GM19238 (cell line): ENCODE measurements at regions not wholly inside any gene's neighbourhood (a gene's known extent, or its start where the extent isn't known, plus 50 kb on each side); places are given as distances from the start of the nearest gene placed in this dataset.
"Not testable (repeated sequence)": the region's sequence is repeated elsewhere in the genome, so short reads cannot be mapped to it uniquely, and the experiment has no call there.

Source experiments
- DNase-seq: peaks from one replicate; pipeline ENCODE4 v3.0.0; 2011; ENCODE audit warnings: low spot score; ENCODE audit not compliant: insufficient read length

DNA sequence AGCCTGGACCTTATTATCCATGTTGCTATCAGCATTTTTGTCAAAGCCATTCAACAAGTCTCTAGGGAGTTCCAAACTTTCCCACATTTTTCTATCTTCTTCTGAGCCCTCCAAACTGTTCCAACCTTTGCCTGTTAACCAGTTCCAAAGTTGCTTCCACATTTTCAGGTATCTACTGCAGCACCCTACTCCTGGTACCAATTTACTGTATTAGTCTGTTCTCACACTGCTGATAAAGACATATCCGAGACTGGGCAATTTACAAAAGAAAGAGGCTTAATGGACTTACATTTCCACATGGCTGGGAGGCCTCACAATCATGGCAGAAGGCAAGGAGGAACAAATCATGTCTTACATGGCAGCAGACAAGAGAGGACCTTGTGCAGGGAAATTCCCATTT is 416.2 kb downstream of the LRRC70 start:
- not testable (repeated sequence) for DNase-seq

DNA sequence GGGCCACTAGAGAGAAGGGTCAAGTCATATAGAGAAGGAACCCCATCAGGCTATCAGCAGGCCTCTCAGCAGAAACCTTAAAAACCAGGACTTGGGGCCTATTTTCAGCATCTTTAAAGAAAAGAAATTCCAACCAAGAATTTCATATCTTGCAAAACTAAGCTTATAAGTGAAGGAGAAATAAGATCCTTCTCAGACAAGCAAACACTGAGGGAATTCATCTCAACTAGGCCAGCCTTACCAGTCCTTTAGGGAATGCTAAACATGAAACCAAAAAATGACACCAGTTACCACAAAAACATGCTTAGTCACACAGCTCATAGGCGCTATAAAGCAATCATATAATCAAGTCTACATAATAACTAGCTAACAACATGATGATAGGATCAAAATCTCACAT is 407.1 kb downstream of the LRRC70 start:
- no peak for DNase-seq

DNA sequence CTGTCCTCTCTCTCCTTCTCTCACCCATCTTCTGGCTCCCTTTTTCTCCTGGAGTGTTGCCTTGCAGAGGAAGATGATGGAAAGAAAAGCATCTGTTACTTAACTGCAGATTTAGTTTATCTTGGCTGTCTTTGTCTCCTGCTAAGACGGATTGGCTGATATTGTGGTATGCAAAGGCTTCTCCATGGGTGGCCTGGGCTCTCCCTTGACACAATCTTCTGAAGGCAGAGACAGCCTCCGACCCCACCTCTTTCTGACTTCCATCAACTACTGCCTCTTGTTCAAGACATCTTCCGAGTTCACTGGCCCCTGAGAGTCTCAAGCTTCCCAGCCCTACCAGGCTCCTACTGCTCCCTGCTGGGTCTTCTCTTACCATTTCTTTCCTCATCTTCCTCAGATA is 403.7 kb downstream of the LRRC70 start:
- no peak for DNase-seq

- no peak for DNase-seq
These were observed 402.3 kb downstream of the LRRC70 start for GRCh38 chr5:62980884-62981283.

- no peak for DNase-seq
These were observed 400.9 kb downstream of the LRRC70 start for GRCh38 chr5:62979472-62979871.

- DNase-seq: no peak
These were observed 399.0 kb downstream of the LRRC70 start for GRCh38 chr5:62977661-62978060.

DNA sequence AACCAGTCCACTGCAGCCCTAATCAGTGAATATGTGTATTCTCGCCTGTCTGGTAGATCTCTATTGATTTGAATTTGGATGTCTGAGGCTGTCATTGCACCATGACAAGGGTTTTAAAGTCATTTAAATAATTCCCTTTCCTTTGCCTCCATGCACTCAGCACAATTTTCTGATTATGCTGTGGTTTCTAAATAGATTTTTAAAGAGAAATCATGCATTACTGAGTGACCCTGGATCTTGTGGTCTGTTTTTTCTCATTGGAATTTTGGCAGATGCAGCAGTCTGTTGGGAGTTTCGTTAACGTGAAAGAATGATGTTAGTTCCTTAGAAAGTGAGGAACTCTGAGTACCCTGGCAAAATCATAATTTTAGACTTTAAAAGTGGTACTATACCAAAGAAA is 396.0 kb downstream of the LRRC70 start:
- no peak for DNase-seq

- no peak for DNase-seq
These were observed 390.9 kb downstream of the LRRC70 start for GRCh38 chr5:62969409-62970120.

- no peak for DNase-seq
These were observed 385.8 kb downstream of the LRRC70 start for GRCh38 chr5:62964428-62964827.

- no peak for DNase-seq
These were observed 382.2 kb downstream of the LRRC70 start for GRCh38 chr5:62960781-62961180.

- no peak for DNase-seq
These were observed 378.0 kb downstream of the LRRC70 start for GRCh38 chr5:62956597-62956996.

GRCh38 chr5:62954578-62954977 is 376.0 kb downstream of the LRRC70 start:
- DNase-seq: no peak

- no peak for DNase-seq
These were observed 369.7 kb downstream of the LRRC70 start for GRCh38 chr5:62948301-62948700.

DNA sequence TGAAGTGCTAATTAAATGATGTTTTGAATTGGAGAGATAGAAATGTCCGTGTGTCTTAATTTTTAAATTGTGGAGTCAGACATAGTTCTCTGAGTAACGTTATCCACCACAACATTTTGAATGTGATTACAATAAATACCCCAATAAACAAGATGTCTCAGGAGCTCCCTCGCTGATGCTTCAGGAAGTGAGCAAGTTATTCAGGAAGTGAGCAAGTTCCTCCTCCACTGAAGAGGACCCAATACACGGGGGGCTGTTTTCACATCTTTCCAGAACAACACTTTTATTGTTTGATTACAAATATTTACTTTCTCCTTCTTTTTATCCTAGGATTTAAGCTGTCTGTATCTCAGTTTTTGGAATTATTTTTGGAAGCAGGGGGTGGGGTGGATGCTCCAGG is 363.8 kb downstream of the LRRC70 start:
- no peak for DNase-seq

GRCh38 chr5:62938927-62939326 is 360.3 kb downstream of the LRRC70 start:
- no peak for DNase-seq

DNA sequence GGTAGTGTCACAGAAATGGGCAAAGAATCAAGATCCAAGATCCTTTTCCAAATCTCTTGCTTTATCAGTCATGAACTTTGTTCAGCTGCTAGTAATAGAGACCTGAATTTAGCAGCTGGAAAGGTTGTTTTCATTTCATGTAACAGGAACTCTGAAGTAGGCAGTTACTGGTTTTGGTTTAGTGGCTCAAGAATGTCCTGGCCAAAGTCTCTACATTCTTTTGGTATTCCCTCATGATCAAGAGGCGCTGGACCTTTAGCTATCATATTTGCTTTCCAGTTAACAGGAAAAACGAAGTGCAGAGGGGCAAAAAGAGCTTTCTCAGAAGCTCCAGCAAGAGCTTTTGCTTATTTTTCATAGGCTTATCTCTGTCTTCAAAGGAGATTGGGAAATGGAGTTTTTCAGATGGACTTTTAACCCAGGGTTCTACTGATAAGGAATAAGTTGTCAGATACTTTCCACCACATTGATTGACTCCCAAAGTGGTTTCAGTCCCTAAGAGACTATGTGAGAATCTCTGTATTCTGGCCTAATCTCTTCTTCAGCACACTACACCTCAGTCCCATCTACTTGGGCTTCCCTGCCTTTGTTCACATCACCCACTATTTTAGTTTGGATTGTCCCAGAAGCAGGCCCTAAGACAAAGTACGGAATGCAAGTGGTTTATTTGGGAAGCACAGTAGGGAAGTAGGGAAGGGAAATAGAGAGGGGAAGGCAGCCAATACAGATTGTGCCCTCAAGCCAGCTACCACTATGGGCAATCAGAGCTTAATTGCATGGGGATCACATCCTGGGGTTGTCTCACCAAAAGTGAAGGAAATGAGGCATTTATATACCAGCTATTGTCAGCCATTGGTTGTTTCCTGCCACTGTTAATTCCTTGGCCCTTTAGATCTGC is 359.3 kb downstream of the LRRC70 start:
- no peak for DNase-seq

DNA sequence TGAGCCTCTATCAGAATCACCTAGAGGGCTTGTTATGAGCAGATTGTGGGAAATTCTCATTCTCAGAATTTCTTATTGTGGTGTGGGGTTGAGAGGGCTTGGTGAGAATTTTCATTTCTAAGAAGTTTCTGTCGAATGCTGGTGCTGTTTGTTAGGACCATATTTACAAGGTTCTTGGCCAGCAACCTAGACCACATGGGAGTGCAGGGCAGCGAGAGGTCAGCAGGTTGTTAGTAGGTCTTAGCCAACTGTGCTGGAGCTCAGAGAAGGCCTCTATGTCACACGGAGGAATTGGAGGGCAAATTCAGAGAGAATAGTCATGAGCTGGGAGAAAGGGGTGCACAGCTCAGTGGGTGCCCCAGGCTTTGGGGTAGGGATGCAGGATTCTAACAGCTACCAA is 357.0 kb downstream of the LRRC70 start:
- no peak for DNase-seq

DNA sequence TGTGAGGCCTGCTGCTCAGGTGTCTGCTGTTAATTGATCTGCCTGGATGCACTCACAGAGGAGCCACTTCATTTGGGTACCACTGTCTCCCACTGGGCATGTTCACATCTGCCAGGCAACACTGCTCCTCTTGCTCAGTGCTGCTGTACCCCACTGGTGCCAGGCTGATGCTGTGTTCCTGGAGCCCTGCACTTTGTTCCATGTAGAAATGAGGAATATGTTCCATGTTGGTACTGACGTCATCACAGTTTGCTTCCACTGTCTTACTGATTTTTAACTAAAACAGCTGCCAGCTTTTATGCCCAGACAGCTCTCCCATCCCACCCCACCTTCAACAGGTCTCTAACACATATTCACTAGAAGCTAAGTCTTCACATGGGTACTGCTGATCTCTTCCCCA is 355.7 kb downstream of the LRRC70 start:
- no peak for DNase-seq

- DNase-seq: no peak
These were observed 354.6 kb downstream of the LRRC70 start for GRCh38 chr5:62933261-62933660.

GRCh38 chr5:62931153-62931950 is 352.7 kb downstream of the LRRC70 start:
- no peak for DNase-seq

- no peak for DNase-seq
These were observed 343.6 kb downstream of the LRRC70 start for GRCh38 chr5:62922191-62922590.

GRCh38 chr5:62920856-62921255 is 342.2 kb downstream of the LRRC70 start:
- no peak for DNase-seq
